Fibroblast of the aortic adventitia (primary cell): ENCODE measurements at regions not wholly inside any gene's neighbourhood (a gene's known extent, or its start where the extent isn't known, plus 50 kb on each side); places are given as distances from the start of the nearest gene placed in this dataset.

Source experiments
- DNase-seq: peaks from one replicate; pipeline ENCODE4 v3.0.0-alpha.2; 2010; ENCODE audit warnings: low read depth
- H3K4me3 ChIP-seq: 2 replicates; pipeline ENCODE4 v1.5.1; 2011; ENCODE audit warnings: low read depth, mild to moderate bottlenecking, control low read depth, low read length, moderate library complexity
- CTCF ChIP-seq: IDR thresholded peaks from 2 replicates; pipeline ENCODE4 v1.5.1; 2011; ENCODE audit warnings: mild to moderate bottlenecking, low read length, control low read depth, inconsistent platforms; ENCODE audit not compliant: insufficient read depth

- H3K4me3 ChIP-seq: no peak overlapping the region
- TF ChIP-seq CTCF: no peak
- no peak for DNase-seq
These were observed 170.0 kb upstream of the ALKAL2 start for GRCh38 chr2:457792-458424.

- TF ChIP-seq CTCF: no peak
These were observed 169.4 kb upstream of the ALKAL2 start for GRCh38 chr2:457262-457661.

GRCh38 chr2:455913-456312 lies 168.0 kb upstream of the ALKAL2 start:
- no peak for DNase-seq
- no peak overlapping the region for H3K4me3 ChIP-seq
- no peak for TF ChIP-seq CTCF

More at GRCh38 chr2:457262-457661, 169.4 kb upstream of the ALKAL2 start:
- H3K4me3 ChIP-seq: no peak overlapping the region
- no peak for DNase-seq

GRCh38 chr2:455015-455705 lies 167.3 kb upstream of the ALKAL2 start:
- TF ChIP-seq CTCF: no peak
- H3K4me3 ChIP-seq: no peak overlapping the region
- DNase-seq: no peak

GRCh38 chr2:453132-453531 lies 165.2 kb upstream of the ALKAL2 start:
- no peak for DNase-seq
- no peak for TF ChIP-seq CTCF
- no peak overlapping the region for H3K4me3 ChIP-seq

GRCh38 chr2:451495-451894 lies 163.6 kb upstream of the ALKAL2 start:
- no peak for TF ChIP-seq CTCF
- DNase-seq: no peak
- no peak overlapping the region for H3K4me3 ChIP-seq
